ENCODE measurements at regions not wholly inside any gene's neighbourhood (a gene's known extent, or its start where the extent isn't known, plus 50 kb on each side); places are given as distances from the start of the nearest gene placed in this dataset.

DNA sequence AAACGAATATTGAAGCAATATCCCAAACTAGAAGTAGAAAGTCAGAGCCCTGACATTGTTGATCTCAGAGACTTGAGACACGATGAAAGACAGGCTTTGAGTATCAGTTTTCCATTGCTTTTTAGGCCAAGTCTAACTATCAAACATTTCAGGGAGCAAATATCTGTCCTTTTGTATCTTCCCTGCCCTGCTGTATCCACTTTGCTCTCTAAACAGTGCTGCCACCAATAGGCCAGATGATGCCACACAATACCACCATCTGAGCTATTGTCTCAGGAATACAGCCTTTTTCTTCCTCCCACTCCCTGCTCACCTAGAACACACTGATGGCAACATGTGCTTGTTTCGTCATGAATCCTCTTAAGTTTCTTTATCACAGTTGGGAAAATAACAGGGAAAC is 62.6 kb upstream of the SPAG17 start:
- FAIRE-seq (peak; percentile 84), DNase-seq (ENCODE audit: low read depth, low spot score) (no peak)
- H3K9ac ChIP-seq (ENCODE audit: control insufficient read depth, extremely low read depth, insufficient read depth, low read length) = no peak overlapping the region
- no peak overlapping the region for H2AFZ ChIP-seq (ENCODE audit: control insufficient read depth, low read length)
- H3K9me3 ChIP-seq (ENCODE audit: control insufficient read depth, low read depth, low read length) = no peaks in the 10 kb centered on the region
- no peaks in the 10 kb centered on the region for H4K20me1 ChIP-seq (ENCODE audit: control insufficient read depth, extremely low read depth, insufficient read depth, low read length)
- no peak overlapping the region for H3K4me2 ChIP-seq (ENCODE audit: control insufficient read depth, extremely low read depth, insufficient read depth, low read depth, low read length)
- no peaks in the 10 kb centered on the region for H3K9me1 ChIP-seq (ENCODE audit: control insufficient read depth, extremely low read depth, insufficient read depth, low read length)
- no peaks in the 10 kb centered on the region for H3K27me3 ChIP-seq (ENCODE audit: control insufficient read depth, extremely low read depth, insufficient read depth, low read length)
- no peaks in the 10 kb centered on the region for H3K36me3 ChIP-seq (ENCODE audit: control insufficient read depth in 2 of 2, extremely low read depth in 1 of 2, insufficient read depth in 2 of 2, low read length in 2 of 2)
- dilution Hi-C loops (cut with MboI; ENCODE audit: extremely low pct_ligation_motif_present, low sequenced_read_pairs) = no loop called here
- TF ChIP-seq EZH2 (IDR thresholded peaks at IDR 0.05; ENCODE audit: low read length) = no peak
- TF ChIP-seq, protein P1, sequence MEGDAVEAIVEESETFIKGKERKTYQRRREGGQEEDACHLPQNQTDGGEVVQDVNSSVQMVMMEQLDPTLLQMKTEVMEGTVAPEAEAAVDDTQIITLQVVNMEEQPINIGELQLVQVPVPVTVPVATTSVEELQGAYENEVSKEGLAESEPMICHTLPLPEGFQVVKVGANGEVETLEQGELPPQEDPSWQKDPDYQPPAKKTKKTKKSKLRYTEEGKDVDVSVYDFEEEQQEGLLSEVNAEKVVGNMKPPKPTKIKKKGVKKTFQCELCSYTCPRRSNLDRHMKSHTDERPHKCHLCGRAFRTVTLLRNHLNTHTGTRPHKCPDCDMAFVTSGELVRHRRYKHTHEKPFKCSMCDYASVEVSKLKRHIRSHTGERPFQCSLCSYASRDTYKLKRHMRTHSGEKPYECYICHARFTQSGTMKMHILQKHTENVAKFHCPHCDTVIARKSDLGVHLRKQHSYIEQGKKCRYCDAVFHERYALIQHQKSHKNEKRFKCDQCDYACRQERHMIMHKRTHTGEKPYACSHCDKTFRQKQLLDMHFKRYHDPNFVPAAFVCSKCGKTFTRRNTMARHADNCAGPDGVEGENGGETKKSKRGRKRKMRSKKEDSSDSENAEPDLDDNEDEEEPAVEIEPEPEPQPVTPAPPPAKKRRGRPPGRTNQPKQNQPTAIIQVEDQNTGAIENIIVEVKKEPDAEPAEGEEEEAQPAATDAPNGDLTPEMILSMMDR (optimal IDR thresholded peaks at IDR 0.05 in 1 of 3, IDR thresholded peaks at IDR 0.05 in 1 of 3, conservative IDR thresholded peaks at IDR 0.05 in 1 of 3; ENCODE audit: extremely low read depth in 1 of 3, insufficient read depth in 2 of 3, low read length in 3 of 3) = peak; percentile 60 to 80 (median 62)
- no peak overlapping the region for H3K27ac ChIP-seq (ENCODE audit: control insufficient read depth, insufficient read depth, low read length)
- H3K4me3 ChIP-seq (ENCODE audit: control insufficient read depth in 2 of 3, extremely low read depth in 1 of 3, insufficient read depth in 2 of 3, low read depth in 1 of 3, low read length in 3 of 3) = no peak overlapping the region
- no peaks in the 10 kb centered on the region for H3K4me1 ChIP-seq (ENCODE audit: control insufficient read depth, extremely low read depth, insufficient read depth, low read length)
- no peaks in the 10 kb centered on the region for H3K79me2 ChIP-seq (ENCODE audit: control insufficient read depth, insufficient read depth, low read length)

DNA sequence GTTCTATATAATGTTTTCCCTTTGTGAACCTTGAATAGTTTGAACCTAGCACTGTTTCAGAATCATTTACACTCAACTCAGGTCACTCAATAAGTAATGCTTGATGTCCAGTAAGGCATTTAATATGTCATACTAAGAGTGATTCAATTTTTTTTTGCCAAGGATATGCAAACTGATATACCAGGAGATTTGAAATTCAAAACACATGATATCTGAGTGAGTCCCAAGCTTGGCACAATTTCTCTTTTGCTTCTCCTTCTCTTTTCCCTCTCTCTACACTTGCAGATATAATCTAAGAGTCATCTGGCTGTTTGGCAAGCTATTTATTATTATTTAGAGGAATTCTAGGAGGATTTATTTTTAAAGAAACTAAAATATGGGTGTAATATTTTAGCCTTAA is 61.6 kb upstream of the SPAG17 start:
- Histone ChIP-seq H3K9me3 (ENCODE audit: control insufficient read depth, low read depth, low read length) (no peaks in the 10 kb centered on the region), H4K20me1 (ENCODE audit: control insufficient read depth, extremely low read depth, insufficient read depth, low read length) (no peaks in the 10 kb centered on the region), H3K4me2 (ENCODE audit: control insufficient read depth, extremely low read depth, insufficient read depth, low read depth, low read length) (no peak overlapping the region), H3K9ac (ENCODE audit: control insufficient read depth, extremely low read depth, insufficient read depth, low read length) (no peak overlapping the region), H3K4me3 (ENCODE audit: control insufficient read depth in 2 of 3, extremely low read depth in 1 of 3, insufficient read depth in 2 of 3, low read depth in 1 of 3, low read length in 3 of 3) (no peak overlapping the region), H3K27ac (ENCODE audit: control insufficient read depth, insufficient read depth, low read length) (no peak overlapping the region), H3K36me3 (ENCODE audit: control insufficient read depth in 2 of 2, extremely low read depth in 1 of 2, insufficient read depth in 2 of 2, low read length in 2 of 2) (no peaks in the 10 kb centered on the region), H3K79me2 (ENCODE audit: control insufficient read depth, insufficient read depth, low read length) (no peaks in the 10 kb centered on the region), H3K4me1 (ENCODE audit: control insufficient read depth, extremely low read depth, insufficient read depth, low read length) (no peaks in the 10 kb centered on the region), H2AFZ (ENCODE audit: control insufficient read depth, low read length) (no peak overlapping the region), H3K27me3 (ENCODE audit: control insufficient read depth, extremely low read depth, insufficient read depth, low read length) (no peaks in the 10 kb centered on the region), H3K9me1 (ENCODE audit: control insufficient read depth, extremely low read depth, insufficient read depth, low read length) (no peaks in the 10 kb centered on the region)
- TF ChIP-seq EZH2 (IDR thresholded peaks at IDR 0.05; ENCODE audit: low read length) = no peak
- TF ChIP-seq, protein P1 (optimal IDR thresholded peaks at IDR 0.05 in 1 of 3, IDR thresholded peaks at IDR 0.05 in 1 of 3, conservative IDR thresholded peaks at IDR 0.05 in 1 of 3; ENCODE audit: extremely low read depth in 1 of 3, insufficient read depth in 2 of 3, low read length in 3 of 3) = no peak
- dilution Hi-C loops (cut with MboI; ENCODE audit: extremely low pct_ligation_motif_present, low sequenced_read_pairs) = no loop called here
- no peak for DNase-seq (ENCODE audit: low read depth, low spot score)
- FAIRE-seq = no peak
